GM23338 (cell line): ENCODE measurements at regions not wholly inside any gene's neighbourhood (a gene's known extent, or its start where the extent isn't known, plus 50 kb on each side); places are given as distances from the start of the nearest gene placed in this dataset.

Source experiments
- ATAC-seq: fragments of 200-7000 bp; cut with Tn5 transposase; 3 replicates; pipeline ENCODE4 v1.9.1; 2020
- DNase-seq: peaks from one replicate; pipeline ENCODE4 v3.0.0-alpha.2; 2015; ENCODE audit warnings: low spot score
- H2AFZ ChIP-seq: fragments of 200-600 bp; sonication (generic); 2 replicates; pipeline ENCODE4 v1.8.0; 2016; ENCODE audit warnings: antibody characterized with exemption, mild to moderate bottlenecking, moderate library complexity
- H3F3A ChIP-seq: fragments of 200-600 bp; sonication (generic); replicated peaks from 2 replicates; pipeline ENCODE4 v1.8.0; 2017; ENCODE audit warnings: antibody characterized with exemption, mixed run types, low read depth
- H3K27ac ChIP-seq: fragments of 200-600 bp; sonication (generic); 2 replicates; pipeline ENCODE4 v1.6.1; 2016; ENCODE audit warnings: low read depth
- H3K27me3 ChIP-seq: fragments of 200-600 bp; sonication (generic); 2 replicates; pipeline ENCODE4 v1.8.0; 2016; ENCODE audit warnings: mild to moderate bottlenecking, mixed run types, moderate library complexity; ENCODE audit not compliant: insufficient read depth
- H3K36me3 ChIP-seq: fragments of 200-600 bp; sonication (generic); 2 replicates; pipeline ENCODE4 v1.8.0; 2016; ENCODE audit warnings: mild to moderate bottlenecking; ENCODE audit not compliant: insufficient read depth
- H3K4me1 ChIP-seq: fragments of 200-600 bp; sonication (generic); 2 replicates; pipeline ENCODE4 v1.8.0; 2016; ENCODE audit warnings: mild to moderate bottlenecking, moderate library complexity; ENCODE audit not compliant: insufficient read depth
- H3K4me2 ChIP-seq: fragments of 200-600 bp; sonication (generic); 2 replicates; pipeline ENCODE4 v1.7.1; 2017; ENCODE audit warnings: mixed run types
- H3K4me3 ChIP-seq: fragments of 200-600 bp; sonication (generic); 2 replicates; pipeline ENCODE4 v1.6.1; 2016; ENCODE audit warnings: mixed run types
- H3K79me2 ChIP-seq: fragments of 200-600 bp; sonication (generic); replicated peaks from 2 replicates; pipeline ENCODE4 v1.8.0; 2017; ENCODE audit warnings: mild to moderate bottlenecking; ENCODE audit not compliant: insufficient read depth
- H3K9me2 ChIP-seq: fragments of 200-600 bp; sonication (generic); 2 replicates; pipeline ENCODE4 v1.8.0; 2017; ENCODE audit not compliant: insufficient read depth
- H4K20me1 ChIP-seq: fragments of 200-600 bp; sonication (generic); replicated peaks from 2 replicates; pipeline ENCODE4 v1.8.0; 2017; ENCODE audit warnings: mild to moderate bottlenecking; ENCODE audit not compliant: insufficient read depth
- H3K27ac Mint-ChIP-seq: 2 replicates; pipeline ENCODE4 v1.8.0; 2020; ENCODE audit warnings: inconsistent platforms, mild to moderate bottlenecking, moderate library complexity, mixed read lengths
- H3K27me3 Mint-ChIP-seq: 3 replicates; pipeline ENCODE4 v1.8.0; 2022; ENCODE audit warnings: low read depth, mild to moderate bottlenecking, moderate library complexity, mixed read lengths, inconsistent platforms; ENCODE audit not compliant: insufficient read depth, poor library complexity
- H3K36me3 Mint-ChIP-seq: 3 replicates; pipeline ENCODE4 v1.8.0; 2021; ENCODE audit warnings: low read depth, mild to moderate bottlenecking, inconsistent platforms, moderate library complexity, mixed read lengths
- H3K4me1 Mint-ChIP-seq: 3 replicates; pipeline ENCODE4 v1.8.0; 2020; ENCODE audit warnings: mild to moderate bottlenecking, inconsistent platforms, mixed read lengths
- H3K4me3 Mint-ChIP-seq: 3 replicates; pipeline ENCODE4 v1.8.0; 2021; ENCODE audit warnings: moderate library complexity, mild to moderate bottlenecking, inconsistent platforms, mixed read lengths
- H3K9me3 Mint-ChIP-seq: 3 replicates; pipeline ENCODE4 v1.8.0; 2020; ENCODE audit warnings: moderate library complexity, mild to moderate bottlenecking, inconsistent platforms, mixed read lengths
- CREB1 ChIP-seq: fragments of 250-450 bp; sonication (Bioruptor Pico); IDR thresholded peaks from 2 replicates; pipeline ENCODE4 v1.5.0; 2020; ENCODE audit warnings: low read depth, mild to moderate bottlenecking, moderate library complexity
- EZH2 ChIP-seq: fragments of 200-600 bp; sonication (generic); IDR thresholded peaks from one replicate; pipeline ENCODE4 v1.8.0; 2017; ENCODE audit warnings: antibody characterized with exemption, mild to moderate bottlenecking, low read depth; ENCODE audit not compliant: unreplicated experiment
- EZH2phosphoT487 ChIP-seq: fragments of 200-600 bp; sonication (generic); IDR thresholded peaks from one replicate; pipeline ENCODE4 v1.8.1; 2018; ENCODE audit warnings: antibody characterized with exemption; ENCODE audit not compliant: unreplicated experiment
- JUNB ChIP-seq: IDR thresholded peaks from one replicate; pipeline ENCODE4 v1.6.1; 2016; ENCODE audit warnings: antibody characterized with exemption; ENCODE audit not compliant: unreplicated experiment
- NANOG ChIP-seq: IDR thresholded peaks from 2 replicates; pipeline ENCODE4 v1.6.1; 2016; ENCODE audit warnings: antibody characterized with exemption, borderline replicate concordance
- POLR2AphosphoS5 ChIP-seq: IDR thresholded peaks from 2 replicates; pipeline ENCODE4 v1.6.1; 2016; ENCODE audit warnings: antibody characterized with exemption, low read depth
- TF ChIP-seq, protein P1 (sequence below): IDR thresholded peaks from 2 replicates; pipeline ENCODE4 v1.6.1; 2016; ENCODE audit warnings: antibody characterized with exemption
- TF ChIP-seq, protein P2 (sequence below): IDR thresholded peaks from one replicate; pipeline ENCODE4 v1.6.1; 2018; ENCODE audit warnings: antibody characterized with exemption; ENCODE audit not compliant: unreplicated experiment
- TF ChIP-seq, protein P3 (sequence below): fragments of 250-450 bp; sonication (Bioruptor Pico); IDR thresholded peaks from 2 replicates; pipeline ENCODE4 v1.5.0; 2020; ENCODE audit warnings: mild to moderate bottlenecking, moderate library complexity
- TF ChIP-seq, protein P4 (sequence below), 2 experiments: fragments of 200-600 bp in 1 of 2; sonication (generic) in 1 of 2; conservative IDR thresholded peaks; 2 replicates each; pipeline versions ENCODE4 v1.5.1 to v1.6.1; 2016 to 2017; ENCODE audit warnings: antibody characterized with exemption in 2 of 2, low read depth in 2 of 2, mild to moderate bottlenecking in 2 of 2, moderate library complexity in 1 of 2

DNA sequence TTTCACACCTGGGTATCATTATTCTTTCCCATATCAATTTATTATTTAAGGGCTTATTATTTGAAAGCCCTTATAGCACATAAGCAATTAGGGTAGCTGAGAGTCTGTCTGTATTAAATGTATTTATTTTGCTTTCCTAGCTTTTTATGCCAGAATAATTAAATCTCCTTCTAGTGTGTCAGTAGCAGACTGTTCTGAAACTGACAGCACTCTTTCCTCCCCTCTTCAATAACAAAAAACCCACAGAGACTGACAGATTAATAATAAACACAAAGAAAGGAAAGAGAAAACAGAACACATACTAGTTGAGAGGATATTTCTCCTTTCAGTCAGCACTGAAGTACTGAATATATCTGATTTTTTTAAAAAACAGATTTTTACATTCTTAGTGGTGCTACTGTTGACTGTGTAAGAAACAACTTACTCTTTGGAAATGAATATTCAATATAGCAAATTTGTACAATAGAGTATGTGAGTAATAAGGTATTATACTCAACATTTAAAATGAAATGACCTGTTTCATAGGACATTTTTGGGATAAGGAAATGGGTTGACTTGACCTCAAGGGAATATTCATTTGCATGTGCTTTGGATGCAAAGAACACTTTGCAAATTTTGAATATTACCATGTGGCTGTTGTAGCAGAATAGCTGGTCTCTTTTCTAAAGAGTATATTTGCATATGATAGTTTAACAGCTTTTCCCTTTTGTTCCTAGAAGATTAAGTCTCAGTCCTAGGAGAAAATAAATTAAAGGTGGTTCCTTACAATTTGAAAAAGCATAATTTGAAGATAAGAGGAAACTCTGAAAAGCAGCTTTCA, 208.3 kb downstream of the SPATA31D1 start:
- no peak overlapping the region for H3K4me3 Mint-ChIP-seq
- no peak overlapping the region for H3K4me3 ChIP-seq
- H3K27me3 ChIP-seq, result no peaks in the 10 kb centered on the region
- peaks cover 26% of the 10 kb centered on the region for H3K4me1 Mint-ChIP-seq
- no peaks in the 10 kb centered on the region for H3F3A ChIP-seq
- H3K79me2 ChIP-seq, result no peaks in the 10 kb centered on the region
- no peaks in the 10 kb centered on the region for H4K20me1 ChIP-seq
- peaks cover 12% of the 10 kb centered on the region; the same call in 2 of the 3 replicates for H3K9me3 Mint-ChIP-seq
- H3K27ac Mint-ChIP-seq, result peak overlapping the region; percentile 45
- no peak for ATAC-seq
- no peaks in the 10 kb centered on the region for H3K36me3 ChIP-seq
- peak overlapping the region; percentile 9; the same call in 1 of the 2 replicates for H3K27ac ChIP-seq
- peaks cover 15% of the 10 kb centered on the region for H3K4me1 ChIP-seq
- TF ChIP-seq EZH2, result no peak
- TF ChIP-seq CREB1, result no peak
- TF ChIP-seq, protein P1, sequence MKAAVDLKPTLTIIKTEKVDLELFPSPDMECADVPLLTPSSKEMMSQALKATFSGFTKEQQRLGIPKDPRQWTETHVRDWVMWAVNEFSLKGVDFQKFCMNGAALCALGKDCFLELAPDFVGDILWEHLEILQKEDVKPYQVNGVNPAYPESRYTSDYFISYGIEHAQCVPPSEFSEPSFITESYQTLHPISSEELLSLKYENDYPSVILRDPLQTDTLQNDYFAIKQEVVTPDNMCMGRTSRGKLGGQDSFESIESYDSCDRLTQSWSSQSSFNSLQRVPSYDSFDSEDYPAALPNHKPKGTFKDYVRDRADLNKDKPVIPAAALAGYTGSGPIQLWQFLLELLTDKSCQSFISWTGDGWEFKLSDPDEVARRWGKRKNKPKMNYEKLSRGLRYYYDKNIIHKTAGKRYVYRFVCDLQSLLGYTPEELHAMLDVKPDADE, result no peak
- TF ChIP-seq, protein P2, sequence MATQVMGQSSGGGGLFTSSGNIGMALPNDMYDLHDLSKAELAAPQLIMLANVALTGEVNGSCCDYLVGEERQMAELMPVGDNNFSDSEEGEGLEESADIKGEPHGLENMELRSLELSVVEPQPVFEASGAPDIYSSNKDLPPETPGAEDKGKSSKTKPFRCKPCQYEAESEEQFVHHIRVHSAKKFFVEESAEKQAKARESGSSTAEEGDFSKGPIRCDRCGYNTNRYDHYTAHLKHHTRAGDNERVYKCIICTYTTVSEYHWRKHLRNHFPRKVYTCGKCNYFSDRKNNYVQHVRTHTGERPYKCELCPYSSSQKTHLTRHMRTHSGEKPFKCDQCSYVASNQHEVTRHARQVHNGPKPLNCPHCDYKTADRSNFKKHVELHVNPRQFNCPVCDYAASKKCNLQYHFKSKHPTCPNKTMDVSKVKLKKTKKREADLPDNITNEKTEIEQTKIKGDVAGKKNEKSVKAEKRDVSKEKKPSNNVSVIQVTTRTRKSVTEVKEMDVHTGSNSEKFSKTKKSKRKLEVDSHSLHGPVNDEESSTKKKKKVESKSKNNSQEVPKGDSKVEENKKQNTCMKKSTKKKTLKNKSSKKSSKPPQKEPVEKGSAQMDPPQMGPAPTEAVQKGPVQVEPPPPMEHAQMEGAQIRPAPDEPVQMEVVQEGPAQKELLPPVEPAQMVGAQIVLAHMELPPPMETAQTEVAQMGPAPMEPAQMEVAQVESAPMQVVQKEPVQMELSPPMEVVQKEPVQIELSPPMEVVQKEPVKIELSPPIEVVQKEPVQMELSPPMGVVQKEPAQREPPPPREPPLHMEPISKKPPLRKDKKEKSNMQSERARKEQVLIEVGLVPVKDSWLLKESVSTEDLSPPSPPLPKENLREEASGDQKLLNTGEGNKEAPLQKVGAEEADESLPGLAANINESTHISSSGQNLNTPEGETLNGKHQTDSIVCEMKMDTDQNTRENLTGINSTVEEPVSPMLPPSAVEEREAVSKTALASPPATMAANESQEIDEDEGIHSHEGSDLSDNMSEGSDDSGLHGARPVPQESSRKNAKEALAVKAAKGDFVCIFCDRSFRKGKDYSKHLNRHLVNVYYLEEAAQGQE, result no peak
- no peak for TF ChIP-seq NANOG
- TF ChIP-seq, protein P3, sequence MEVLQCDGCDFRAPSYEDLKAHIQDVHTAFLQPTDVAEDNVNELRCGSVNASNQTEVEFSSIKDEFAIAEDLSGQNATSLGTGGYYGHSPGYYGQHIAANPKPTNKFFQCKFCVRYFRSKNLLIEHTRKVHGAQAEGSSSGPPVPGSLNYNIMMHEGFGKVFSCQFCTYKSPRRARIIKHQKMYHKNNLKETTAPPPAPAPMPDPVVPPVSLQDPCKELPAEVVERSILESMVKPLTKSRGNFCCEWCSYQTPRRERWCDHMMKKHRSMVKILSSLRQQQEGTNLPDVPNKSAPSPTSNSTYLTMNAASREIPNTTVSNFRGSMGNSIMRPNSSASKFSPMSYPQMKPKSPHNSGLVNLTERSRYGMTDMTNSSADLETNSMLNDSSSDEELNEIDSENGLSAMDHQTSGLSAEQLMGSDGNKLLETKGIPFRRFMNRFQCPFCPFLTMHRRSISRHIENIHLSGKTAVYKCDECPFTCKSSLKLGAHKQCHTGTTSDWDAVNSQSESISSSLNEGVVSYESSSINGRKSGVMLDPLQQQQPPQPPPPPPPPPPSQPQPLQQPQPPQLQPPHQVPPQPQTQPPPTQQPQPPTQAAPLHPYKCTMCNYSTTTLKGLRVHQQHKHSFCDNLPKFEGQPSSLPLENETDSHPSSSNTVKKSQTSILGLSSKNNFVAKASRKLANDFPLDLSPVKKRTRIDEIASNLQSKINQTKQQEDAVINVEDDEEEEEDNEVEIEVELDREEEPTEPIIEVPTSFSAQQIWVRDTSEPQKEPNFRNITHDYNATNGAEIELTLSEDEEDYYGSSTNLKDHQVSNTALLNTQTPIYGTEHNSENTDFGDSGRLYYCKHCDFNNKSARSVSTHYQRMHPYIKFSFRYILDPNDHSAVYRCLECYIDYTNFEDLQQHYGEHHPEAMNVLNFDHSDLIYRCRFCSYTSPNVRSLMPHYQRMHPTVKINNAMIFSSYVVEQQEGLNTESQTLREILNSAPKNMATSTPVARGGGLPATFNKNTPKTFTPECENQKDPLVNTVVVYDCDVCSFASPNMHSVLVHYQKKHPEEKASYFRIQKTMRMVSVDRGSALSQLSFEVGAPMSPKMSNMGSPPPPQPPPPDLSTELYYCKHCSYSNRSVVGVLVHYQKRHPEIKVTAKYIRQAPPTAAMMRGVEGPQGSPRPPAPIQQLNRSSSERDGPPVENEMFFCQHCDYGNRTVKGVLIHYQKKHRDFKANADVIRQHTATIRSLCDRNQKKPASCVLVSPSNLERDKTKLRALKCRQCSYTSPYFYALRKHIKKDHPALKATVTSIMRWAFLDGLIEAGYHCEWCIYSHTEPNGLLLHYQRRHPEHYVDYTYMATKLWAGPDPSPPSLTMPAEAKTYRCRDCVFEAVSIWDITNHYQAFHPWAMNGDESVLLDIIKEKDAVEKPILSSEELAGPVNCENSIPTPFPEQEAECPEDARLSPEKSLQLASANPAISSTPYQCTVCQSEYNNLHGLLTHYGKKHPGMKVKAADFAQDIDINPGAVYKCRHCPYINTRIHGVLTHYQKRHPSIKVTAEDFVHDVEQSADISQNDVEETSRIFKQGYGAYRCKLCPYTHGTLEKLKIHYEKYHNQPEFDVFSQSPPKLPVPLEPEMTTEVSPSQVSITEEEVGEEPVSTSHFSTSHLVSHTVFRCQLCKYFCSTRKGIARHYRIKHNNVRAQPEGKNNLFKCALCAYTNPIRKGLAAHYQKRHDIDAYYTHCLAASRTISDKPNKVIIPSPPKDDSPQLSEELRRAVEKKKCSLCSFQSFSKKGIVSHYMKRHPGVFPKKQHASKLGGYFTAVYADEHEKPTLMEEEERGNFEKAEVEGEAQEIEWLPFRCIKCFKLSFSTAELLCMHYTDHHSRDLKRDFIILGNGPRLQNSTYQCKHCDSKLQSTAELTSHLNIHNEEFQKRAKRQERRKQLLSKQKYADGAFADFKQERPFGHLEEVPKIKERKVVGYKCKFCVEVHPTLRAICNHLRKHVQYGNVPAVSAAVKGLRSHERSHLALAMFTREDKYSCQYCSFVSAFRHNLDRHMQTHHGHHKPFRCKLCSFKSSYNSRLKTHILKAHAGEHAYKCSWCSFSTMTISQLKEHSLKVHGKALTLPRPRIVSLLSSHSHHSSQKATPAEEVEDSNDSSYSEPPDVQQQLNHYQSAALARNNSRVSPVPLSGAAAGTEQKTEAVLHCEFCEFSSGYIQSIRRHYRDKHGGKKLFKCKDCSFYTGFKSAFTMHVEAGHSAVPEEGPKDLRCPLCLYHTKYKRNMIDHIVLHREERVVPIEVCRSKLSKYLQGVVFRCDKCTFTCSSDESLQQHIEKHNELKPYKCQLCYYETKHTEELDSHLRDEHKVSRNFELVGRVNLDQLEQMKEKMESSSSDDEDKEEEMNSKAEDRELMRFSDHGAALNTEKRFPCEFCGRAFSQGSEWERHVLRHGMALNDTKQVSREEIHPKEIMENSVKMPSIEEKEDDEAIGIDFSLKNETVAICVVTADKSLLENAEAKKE, result no peak
- TF ChIP-seq EZH2phosphoT487, result no peak
- no peak for TF ChIP-seq JUNB
- no peak for TF ChIP-seq POLR2AphosphoS5
- TF ChIP-seq, protein P4, sequence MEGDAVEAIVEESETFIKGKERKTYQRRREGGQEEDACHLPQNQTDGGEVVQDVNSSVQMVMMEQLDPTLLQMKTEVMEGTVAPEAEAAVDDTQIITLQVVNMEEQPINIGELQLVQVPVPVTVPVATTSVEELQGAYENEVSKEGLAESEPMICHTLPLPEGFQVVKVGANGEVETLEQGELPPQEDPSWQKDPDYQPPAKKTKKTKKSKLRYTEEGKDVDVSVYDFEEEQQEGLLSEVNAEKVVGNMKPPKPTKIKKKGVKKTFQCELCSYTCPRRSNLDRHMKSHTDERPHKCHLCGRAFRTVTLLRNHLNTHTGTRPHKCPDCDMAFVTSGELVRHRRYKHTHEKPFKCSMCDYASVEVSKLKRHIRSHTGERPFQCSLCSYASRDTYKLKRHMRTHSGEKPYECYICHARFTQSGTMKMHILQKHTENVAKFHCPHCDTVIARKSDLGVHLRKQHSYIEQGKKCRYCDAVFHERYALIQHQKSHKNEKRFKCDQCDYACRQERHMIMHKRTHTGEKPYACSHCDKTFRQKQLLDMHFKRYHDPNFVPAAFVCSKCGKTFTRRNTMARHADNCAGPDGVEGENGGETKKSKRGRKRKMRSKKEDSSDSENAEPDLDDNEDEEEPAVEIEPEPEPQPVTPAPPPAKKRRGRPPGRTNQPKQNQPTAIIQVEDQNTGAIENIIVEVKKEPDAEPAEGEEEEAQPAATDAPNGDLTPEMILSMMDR (conservative IDR thresholded peaks at IDR 0.05; ENCODE audit: low read depth in 2 of 2), result no peak
- DNase-seq, result no peak
- H3K36me3 Mint-ChIP-seq, result peaks cover 8% of the 10 kb centered on the region
- H3K4me2 ChIP-seq, result peak overlapping the region; percentile 9
- H2AFZ ChIP-seq, result no peak overlapping the region; the same call in 1 of the 2 replicates
- H3K9me2 ChIP-seq, result peaks cover 12% of the 10 kb centered on the region
- peaks cover 1% of the 10 kb centered on the region for H3K27me3 Mint-ChIP-seq
